ENCODE measurements at regions not wholly inside any gene's neighbourhood (a gene's known extent, or its start where the extent isn't known, plus 50 kb on each side); places are given as distances from the start of the nearest gene placed in this dataset.
"Not testable (repeated sequence)": the region's sequence is repeated elsewhere in the genome, so short reads cannot be mapped to it uniquely, and the experiment has no call there.

DNA sequence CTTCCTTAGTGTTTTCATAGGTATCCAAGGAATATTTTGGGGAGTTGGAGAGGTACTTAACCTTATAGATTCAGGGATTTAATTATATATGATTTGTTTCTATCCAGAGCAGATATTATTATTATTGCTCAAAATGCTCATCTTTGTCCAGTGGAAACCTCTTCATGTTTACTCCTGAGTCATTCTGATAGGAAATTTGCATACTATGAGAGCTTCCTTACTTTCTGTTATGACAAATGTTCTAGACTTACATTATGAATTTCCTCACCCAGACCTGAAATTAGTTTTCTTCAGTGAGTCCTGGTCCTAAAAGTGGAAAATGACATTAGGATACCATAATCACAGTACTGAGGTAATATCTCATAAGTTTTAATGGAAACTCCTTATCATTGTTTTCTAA is 57.5 kb upstream of the PLPPR5 start:
- DNase-seq: no peak

DNA sequence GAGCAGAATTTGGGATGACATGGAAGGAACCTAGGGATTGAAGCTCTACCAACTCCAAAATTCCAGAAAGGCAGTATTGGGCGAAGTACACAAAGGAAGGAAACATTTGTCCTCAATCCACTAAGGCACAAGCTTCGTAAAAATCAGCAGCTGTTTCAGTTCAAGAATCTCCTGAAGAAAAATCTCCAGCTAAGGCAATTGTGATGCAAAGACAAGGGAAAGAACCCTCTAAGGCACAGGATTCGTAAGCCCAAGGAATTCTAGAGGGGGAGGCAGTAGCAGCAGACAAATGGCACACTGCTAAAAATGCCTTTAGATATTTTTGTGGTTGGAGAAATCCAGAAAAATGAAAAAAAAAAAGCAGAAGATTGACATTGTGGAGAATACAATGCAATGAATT is 64.5 kb upstream of the PLPPR5 start:
- DNase-seq: no peak

DNA sequence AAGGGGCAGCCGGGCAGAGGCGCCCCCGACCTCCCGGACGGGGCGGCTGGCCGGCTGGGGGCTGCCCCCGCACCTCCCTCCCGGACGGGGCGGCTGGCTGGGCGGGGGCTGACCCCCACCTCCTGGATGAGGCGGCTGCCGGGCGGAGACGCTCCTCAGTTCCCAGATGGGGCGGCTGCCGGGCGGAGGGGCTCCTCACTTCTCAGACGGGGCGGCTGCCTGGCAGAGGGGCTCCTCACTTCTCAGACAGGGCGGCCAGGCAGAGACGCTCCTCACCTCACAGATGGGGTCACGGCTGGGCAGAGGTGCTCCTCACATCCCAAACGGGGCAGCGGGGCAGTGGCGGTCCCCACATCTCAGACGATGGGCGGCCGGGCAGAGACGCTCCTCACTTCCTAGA is 73.9 kb upstream of the PLPPR5 start:
- DNase-seq: not testable (repeated sequence)

DNA sequence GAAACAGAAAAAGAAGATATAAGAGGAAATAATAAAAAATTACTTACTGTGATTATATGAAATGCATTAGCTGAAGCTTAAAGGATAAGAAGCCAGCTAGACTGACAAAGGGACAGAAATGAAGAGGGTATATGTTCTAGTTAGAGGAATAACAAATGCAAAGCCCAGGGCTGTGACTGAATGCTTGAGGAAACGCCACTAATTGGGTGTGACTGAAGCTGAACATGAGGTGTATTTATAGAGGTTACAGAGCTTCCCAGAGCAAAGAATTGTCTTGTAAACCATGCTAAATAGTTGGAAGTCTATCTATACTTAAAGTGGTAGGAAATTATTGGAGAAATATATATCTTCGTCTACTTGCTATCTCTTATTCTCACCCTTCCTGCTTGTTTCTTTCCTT is 77.7 kb upstream of the PLPPR5 start:
- DNase-seq: no peak

DNA sequence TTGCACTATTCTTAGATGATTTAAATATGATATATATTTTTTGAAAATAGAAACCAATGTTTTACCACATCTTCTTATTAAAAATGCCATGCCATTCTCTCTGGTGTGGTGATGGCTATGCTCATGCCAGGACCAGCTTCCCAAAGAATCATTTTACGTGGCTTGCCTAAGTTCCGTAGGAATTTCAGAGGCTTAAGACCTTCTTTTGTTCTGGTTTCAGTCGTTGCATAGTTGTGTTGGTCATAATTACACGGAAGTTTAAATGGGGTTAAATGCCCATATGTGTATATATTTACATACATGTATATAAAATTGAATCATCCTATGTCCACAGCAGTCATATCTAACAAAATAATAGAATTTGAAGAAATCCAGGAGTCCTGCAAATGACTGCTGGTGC is 78.7 kb upstream of the PLPPR5 start:
- DNase-seq: no peak

DNA sequence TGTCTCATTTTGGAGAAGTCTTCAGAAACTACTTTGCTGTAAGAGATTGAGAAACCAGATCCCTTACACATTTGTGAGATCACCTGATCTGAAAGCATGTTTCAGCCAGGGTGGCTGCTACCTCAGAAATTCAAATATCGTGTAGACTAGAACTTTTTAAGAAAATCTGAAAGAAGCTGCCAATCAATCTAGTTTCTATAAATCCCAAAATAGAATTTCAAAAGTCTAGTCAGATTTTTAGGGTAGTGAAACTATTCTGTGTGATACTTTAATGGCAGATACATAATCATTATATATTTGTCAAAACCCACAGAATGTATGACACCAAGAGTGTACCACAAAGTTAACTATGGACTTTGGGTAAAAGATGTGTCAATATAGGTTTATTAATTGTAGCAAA is 79.9 kb upstream of the PLPPR5 start:
- no peak for DNase-seq

DNA sequence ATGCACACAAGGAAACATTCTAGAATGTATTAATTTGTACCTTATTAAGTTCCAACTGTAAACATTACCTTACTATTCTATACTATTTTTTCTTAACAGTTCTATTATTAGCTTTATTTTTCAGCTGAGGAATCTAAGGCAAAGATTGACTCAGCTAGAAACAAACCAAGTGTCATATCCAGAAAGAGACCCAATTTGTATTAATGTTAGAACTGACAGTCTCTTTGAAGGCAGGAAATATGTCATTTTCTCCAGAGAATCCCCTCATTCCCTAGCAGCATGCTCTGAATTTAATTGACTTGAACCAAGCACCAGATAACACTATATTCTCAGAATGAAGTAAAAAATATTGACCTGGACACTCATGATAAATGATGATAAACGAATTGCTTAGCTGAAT is 81.4 kb upstream of the PLPPR5 start:
- DNase-seq: no peak

DNA sequence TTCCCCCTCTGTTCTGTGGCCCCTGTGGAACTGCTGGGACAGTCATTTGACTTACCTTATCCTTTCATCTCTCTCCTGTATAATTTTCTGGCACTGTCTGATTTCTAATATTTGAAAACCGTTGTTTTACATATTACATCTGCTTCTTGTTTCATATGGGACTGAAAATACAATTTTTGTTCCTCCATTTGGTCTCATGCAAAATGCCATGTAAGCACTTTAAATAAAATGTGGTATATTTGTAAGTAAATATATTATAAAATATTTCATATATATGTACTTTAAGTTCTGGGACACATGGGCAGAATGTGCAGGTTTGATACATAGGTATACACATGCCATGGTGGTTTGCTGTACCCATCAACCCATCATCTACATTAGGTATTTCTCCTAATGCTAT is 93.9 kb upstream of the PLPPR5 start:
- DNase-seq: no peak

DNA sequence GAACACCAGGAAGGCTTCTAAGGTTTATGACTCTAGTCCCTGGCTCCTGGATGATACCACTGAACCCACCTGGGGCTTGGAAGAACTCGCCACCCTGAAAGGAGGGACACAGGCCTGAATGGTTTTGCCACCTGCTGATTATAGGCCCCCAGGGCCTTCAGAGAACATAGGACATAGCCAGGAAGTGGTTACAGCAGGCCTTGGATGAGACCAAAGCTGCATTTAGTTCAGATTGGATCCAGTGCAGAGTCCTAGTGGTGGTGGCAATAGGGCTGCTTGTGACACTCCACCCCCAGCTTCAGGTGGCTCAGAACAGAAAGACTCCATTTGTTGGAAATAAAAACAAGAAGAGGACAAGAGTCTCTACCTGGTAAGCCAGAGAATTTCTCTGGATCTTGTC is 101.6 kb upstream of the PLPPR5 start:
- DNase-seq: no peak

DNA sequence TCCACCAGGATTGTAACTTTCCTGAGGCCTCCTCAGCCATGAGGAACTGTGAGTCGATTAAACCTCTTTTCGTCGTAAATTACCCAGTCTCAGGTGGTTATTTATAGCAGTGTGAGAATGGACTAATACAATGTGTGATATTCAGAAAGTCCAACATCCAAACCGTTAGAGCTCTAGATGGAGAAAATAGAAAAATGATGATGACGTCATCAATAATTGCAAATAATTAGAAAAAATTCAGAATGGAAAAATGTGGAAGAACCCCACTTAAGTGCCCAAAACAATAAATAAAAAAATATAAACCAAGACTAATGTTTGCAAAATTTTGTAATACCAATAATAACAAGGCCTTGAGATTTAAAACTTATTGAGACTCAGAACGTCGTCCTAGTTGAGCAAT is 103.0 kb upstream of the PLPPR5 start:
- DNase-seq: no peak

DNA sequence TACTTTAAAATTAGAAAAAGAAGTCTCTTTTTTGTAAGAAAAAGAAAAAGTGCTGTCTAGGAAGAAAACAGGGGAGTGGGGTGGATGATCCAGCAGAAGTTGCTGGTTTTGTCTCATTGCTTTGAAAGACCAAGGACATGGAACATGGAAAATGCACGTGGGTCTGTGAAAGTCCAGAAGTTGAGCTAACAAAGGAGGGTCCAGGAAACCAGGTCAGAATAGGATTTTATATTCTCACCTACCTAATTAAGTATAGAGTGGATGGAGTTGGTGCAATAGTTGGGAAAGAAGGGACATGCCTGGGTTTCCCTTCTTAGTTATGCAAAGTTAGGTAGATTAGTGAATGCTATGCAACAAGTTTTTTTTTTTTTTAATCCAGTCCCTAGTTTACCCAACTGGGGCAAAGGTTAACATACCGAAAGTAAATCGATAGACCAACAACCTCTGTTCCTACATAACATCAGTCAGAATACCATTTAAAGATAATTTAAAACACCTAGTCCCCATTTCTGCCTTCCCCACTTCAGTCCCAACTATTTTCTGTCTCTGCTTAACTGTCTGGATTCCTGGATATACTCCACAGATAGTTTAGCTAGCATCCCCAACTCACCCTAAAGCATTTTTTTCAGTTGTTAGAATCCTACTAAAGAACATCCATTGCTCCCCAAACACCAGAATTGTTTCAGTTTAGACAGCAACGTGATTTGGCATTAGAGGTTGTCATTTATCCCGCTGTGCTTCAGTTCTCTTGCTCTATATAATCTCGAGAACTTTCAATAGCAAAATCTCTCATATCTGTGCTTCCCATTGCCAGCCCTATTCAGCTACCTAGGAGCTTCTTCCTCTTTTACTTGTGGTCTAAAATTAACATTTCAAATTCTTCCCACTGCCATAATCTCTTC is 105.7 kb upstream of the PLPPR5 start:
- no peak for DNase-seq

DNA sequence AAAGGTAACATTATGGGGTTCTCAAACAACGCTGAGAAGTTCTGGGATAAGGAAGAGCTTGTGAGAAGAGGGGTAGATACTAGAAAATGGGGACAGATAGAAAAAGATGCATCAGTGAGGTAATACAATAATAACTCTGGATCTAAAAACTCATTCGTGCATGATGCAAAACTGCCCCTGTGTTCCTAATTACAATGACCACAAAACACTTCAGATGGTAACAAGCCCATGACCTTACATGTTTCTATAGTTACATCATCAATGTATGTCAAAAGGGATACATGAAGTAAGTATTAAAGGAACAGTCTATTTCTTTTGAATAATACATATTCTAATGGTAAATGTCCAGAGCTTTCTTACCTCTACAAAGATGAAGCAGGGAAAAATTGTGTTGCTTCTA is 110.6 kb upstream of the PLPPR5 start:
- no peak for DNase-seq

DNA sequence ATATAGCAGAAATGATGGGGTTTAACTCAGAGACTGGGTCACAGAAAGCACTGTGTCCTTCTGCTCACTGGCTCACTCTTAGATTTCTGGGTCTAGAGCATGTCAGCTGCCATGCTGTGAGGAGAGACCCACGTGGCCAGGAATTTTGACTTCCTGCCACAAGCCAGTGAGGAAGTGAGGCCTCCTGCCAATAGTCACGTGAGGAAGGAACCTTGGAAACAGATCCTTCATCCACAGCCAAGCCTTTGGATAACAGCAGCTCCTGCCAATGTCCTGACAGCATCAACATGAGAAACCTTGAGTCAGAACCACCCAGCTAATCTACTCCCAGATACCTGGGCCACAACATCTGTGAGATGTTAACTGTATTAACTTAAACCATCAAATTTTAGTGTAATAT is 114.5 kb upstream of the PLPPR5 start:
- DNase-seq: no peak

DNA sequence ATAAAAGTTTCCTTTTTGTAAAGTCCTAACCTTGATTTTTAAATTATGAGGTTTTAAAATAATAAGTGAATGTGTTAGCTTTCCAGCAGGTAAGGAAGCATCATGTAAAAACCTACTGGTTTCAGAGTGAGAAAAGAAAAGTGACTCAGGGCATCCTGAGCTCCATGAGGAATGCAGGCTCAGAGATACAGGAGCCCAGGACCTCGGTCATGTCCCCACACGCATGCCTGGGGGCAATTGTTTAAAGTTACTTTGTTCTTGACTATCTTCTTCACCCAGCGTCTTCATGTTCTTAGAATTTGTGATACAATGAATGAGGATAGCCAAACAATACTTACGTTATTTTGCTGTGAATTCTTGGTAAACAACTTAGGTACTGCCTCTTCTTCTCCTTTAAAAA is 117.4 kb upstream of the PLPPR5 start:
- no peak for DNase-seq

DNA sequence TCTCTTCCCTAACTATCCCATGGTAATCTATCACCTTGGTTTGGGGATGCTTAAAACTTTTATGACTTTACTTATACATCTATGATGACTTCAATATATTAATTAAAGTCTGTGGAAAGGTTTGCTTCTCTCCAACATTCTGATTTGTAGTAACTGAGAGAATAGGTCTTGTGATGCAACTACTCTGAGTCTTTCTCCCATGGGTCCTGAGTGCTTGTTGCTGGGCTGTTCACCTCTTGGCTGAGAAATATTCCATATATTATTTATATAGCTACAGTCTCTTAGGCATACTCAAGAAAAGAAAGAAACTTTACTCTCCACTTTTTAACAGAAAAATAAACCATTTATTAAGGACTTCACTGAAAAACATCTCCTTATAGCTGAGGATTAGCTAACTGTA is 119.3 kb upstream of the PLPPR5 start:
- DNase-seq: no peak

DNA sequence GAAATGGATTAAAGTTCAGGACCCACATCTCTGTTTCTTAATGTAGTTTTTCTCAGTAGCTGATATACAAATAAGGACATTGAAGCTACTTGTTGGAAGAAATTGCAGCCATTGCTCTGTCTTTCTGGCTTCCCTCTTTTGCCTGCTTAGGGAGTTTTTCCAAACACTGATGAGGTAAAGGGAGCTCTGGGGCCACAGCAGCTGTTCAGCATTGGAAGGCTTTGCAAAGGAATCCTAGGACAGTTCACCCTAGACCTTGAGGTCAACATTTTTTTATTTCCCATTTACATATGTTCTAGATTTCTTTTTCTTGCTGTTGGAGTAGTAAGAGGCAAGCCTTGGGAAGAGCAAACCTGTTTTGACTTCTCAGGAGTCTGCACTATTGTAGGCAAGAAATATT is 126.9 kb upstream of the PLPPR5 start:
- DNase-seq: no peak

DNA sequence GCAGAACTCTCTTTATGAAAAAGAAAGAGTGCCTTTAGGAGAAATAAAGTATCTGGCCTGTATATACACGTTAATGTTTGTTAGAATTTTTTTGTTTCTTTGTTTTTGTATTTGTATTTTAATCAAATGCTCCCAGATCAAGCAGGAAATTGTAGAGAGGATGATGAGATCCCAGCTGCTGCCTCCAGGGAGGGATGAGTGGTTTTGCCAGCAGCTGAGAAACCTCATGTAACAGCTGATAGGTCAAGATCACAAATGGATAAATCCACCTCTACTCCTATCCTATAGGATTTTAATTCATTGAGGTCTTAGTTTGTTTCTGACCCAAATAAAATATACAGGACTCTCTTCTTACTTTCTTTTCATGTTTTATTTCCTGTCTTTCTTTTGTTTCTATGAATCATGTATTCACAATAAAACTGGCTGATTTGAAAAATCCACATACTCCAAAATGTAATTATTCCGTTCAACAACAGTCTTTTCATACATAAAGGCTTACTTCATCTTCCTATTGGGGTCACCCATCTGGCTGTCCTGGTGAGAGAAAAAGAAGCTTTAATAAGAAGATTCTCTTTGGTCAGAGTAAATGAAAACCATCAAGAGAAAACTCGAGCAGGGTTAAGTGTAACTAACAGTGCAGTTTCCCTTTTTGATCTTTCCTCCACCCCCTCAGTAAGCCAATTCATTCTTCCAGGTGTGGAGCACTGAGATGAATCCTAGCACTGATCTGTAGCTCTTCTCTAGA is 129.3 kb upstream of the PLPPR5 start:
- no peak for DNase-seq

DNA sequence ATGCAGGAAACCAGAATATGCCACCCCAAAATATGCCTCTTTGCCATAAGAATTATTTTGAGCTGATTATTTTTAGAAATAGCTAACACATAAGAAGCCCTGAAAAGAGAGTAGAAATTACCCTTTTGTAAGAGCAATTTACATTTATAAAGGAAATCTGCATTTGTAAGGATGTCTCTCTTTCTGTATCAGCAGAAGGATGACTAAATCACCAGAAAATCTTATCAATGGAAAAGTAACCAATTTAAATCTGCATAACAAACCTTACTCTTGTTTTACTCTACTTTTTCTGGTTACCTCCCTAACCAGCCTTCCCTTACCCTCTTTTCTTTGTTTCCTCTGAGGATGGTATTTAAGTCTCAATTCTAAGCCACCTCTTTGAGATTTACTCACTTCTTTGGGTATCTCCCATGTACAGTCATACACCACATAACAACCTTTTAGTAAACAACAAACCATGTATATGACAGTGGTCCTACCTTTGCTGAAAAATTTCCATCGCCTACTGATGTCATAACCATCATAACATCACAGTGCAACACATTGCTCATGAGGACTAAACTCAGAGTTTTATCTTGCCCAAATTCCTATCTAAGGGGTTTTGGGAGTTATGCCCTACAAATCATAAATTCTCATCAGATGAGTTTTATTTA is 126.6 kb upstream of the PLPPR4 start:
- DNase-seq: no peak

DNA sequence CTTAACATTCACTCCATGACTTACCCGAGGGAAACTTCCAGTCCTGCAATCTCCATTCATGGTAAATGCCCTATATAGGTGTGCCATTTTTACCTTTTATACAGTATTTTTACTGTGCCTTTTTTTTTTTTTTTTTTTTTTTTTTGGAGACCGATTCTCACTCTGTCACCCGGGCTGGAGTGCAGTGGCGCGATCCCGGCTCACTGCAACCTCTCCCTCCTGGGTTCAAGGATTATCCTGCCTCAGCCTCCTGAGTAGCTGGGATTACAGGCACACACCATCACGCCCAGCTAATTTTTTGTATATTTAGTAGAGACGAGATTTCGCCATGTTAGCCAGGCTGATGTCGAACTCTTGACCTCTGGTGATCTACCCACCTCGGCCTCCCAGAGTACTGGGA is 124.4 kb upstream of the PLPPR4 start:
- DNase-seq: no peak

DNA sequence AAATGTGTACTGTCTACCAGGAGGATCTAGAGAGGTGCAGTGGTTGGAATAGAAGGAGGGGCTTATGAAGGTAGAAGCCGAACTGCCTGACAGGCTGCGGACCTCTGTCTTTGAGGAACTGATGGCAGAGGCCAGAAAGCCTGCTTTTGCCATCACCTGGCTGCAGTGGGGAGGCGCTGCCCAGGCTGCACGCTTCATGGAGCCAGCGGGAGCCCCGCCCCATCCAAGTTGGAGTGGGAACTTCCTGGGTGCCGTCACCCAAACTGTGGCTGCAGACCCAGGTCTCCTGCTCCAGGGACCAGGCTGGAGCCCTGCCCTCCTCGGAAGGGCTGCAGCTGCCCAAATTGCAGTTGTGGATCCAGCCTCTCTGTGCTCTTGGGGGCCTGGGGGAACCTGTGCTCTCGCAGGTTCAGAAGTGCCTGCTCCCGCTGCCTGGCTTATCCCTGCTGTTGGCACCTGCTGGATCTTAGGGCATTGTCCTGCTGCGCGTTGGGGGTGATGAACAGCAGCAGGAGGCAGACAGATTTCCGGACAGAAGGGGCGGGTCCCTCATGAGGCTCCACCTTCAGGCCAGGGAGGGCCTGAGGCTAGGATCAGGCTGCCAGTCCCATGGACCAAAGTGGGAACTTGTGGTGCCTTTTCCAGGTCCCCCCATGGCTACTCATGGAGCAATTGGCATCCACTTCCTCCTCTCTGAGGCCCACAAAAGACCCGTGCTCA is 118.0 kb upstream of the PLPPR4 start:
- DNase-seq: peak; percentile 7 to 68

DNA sequence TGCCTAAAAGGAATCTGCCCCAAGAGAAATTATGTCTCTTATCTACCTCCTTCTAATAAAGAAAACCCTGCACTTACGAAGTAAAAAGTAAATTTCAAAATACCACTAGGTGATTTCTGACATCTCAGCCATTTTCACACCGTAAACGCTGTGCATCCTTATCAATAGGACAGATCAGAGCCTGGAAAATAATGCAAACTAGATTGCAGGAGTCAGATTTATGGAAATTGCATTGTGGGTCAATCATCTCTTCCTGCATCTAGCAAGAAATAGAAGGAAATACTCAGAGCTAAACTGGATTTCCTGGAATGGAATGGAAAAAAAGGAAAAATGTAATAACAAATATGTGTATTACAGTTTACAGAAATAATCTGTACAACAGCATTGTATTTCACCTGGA is 114.3 kb upstream of the PLPPR4 start:
- peak; percentile 11 to 18 for DNase-seq

DNA sequence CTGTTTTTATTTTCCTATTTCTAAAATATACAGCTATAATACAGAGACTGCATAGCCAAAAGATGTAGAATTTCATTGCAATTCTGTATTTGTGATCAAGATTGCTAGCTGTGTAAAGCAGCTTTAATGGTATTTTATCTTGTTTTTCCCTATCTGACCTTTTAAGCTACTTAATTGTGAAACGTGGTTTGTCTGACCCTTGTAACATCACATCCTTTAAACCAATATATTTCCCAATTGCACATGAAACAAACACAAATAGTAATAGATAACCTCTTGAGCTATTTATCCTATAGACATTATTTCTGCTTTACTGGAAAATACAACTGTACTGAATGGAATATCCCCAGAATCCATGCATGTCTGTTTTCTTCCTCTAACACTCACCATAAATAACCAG is 112.2 kb upstream of the PLPPR4 start:
- DNase-seq: no peak

DNA sequence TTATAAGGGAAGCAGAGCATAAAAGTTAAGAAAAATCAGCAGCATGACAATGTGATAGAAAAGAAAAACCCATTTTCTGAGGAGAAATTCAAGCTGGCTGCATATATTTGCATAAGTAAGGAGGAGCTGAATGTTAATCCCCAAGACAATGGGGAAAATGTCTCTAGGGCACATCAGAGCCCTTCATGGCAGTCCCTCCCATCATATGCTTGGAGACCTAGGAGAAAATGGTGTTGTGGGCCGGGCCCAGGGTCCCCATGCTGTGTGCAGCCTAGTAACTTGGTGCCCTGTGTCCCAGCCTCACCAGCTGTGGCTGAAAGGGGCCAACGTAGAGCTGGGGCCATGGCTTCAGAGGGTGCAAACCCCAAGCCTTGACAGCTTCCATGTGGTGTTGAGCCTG is 100.6 kb upstream of the PLPPR4 start:
- no peak for DNase-seq

Measured in NCI-H526 (cell line).